Type B pancreatic cell (in vitro differentiated cells): ENCODE measurements at regions not wholly inside any gene's neighbourhood (a gene's known extent, or its start where the extent isn't known, plus 50 kb on each side); places are given as distances from the start of the nearest gene placed in this dataset.

Experiments
- DNase-seq: peaks from one replicate; pipeline ENCODE4 v3.0.0; 2021; ENCODE audit warnings: mixed read lengths; ENCODE audit not compliant: unreplicated experiment; ENCODE audit errors: extremely low spot score
- H3K27ac Mint-ChIP-seq: 2 replicates; pipeline ENCODE4 v1.8.0; 2021; ENCODE audit warnings: mild to moderate bottlenecking, mixed read lengths
- H3K27me3 Mint-ChIP-seq: 2 replicates; pipeline ENCODE4 v1.8.0; 2021; ENCODE audit warnings: mixed read lengths
- H3K36me3 Mint-ChIP-seq: 2 replicates; pipeline ENCODE4 v1.8.0; 2021; ENCODE audit warnings: mixed read lengths
- H3K4me1 Mint-ChIP-seq: one replicate; pipeline ENCODE4 v1.8.0; 2021; ENCODE audit warnings: mixed read lengths; ENCODE audit not compliant: unreplicated experiment
- H3K4me3 Mint-ChIP-seq: 2 replicates; pipeline ENCODE4 v1.8.0; 2021; ENCODE audit warnings: mild to moderate bottlenecking, mixed read lengths
- H3K9me3 Mint-ChIP-seq: 2 replicates; pipeline ENCODE4 v1.8.0; 2021; ENCODE audit warnings: mixed read lengths
- CTCF ChIP-seq: fragments of 200-600 bp; sonication (generic); conservative IDR thresholded peaks from 2 replicates; pipeline ENCODE4 v1.5.0; 2021; ENCODE audit warnings: antibody characterized with exemption, mild to moderate bottlenecking

- H3K27me3 Mint-ChIP-seq = peaks cover 8% of the 10 kb centered on the region
- no peak overlapping the region for H3K4me3 Mint-ChIP-seq
- H3K4me1 Mint-ChIP-seq = peaks cover 9% of the 10 kb centered on the region
- no peak for DNase-seq
- H3K9me3 Mint-ChIP-seq = no peaks in the 10 kb centered on the region
- H3K27ac Mint-ChIP-seq = no peak overlapping the region
- no peak for TF ChIP-seq CTCF
- peaks cover 8% of the 10 kb centered on the region for H3K36me3 Mint-ChIP-seq
Measured at GRCh38 chr5:124593952-124594351, 152.5 kb downstream of the ZNF608 start.

- H3K4me1 Mint-ChIP-seq = peaks cover 9% of the 10 kb centered on the region
- DNase-seq = no peak
- peaks cover 8% of the 10 kb centered on the region for H3K27me3 Mint-ChIP-seq
- no peak for TF ChIP-seq CTCF
- H3K4me3 Mint-ChIP-seq = no peak overlapping the region
- H3K9me3 Mint-ChIP-seq = no peaks in the 10 kb centered on the region
- peaks cover 8% of the 10 kb centered on the region for H3K36me3 Mint-ChIP-seq
- no peak overlapping the region for H3K27ac Mint-ChIP-seq
Measured at GRCh38 chr5:124592891-124593290, 153.5 kb downstream of the ZNF608 start.

GRCh38 chr5:124591583-124591982 lies 154.9 kb downstream of the ZNF608 start:
- Mint-ChIP-seq H3K4me3 (no peak overlapping the region), H3K27me3 (peaks cover 4% of the 10 kb centered on the region), H3K27ac (no peak overlapping the region), H3K36me3 (peaks cover 9% of the 10 kb centered on the region), H3K4me1 (peaks cover under 1% of the 10 kb centered on the region), H3K9me3 (no peaks in the 10 kb centered on the region)
- no peak for DNase-seq
- no peak for TF ChIP-seq CTCF

GRCh38 chr5:124590686-124591085 lies 155.8 kb downstream of the ZNF608 start:
- peaks cover 8% of the 10 kb centered on the region for H3K36me3 Mint-ChIP-seq
- H3K4me3 Mint-ChIP-seq = no peak overlapping the region
- peaks cover 3% of the 10 kb centered on the region for H3K27me3 Mint-ChIP-seq

GRCh38 chr5:124587280-124587679 lies 159.2 kb downstream of the ZNF608 start:
- DNase-seq = no peak
- H3K36me3 Mint-ChIP-seq = peaks cover 8% of the 10 kb centered on the region
- H3K27ac Mint-ChIP-seq = no peak overlapping the region
- no peaks in the 10 kb centered on the region for H3K27me3 Mint-ChIP-seq
- H3K9me3 Mint-ChIP-seq = peaks cover 4% of the 10 kb centered on the region
- no peak overlapping the region for H3K4me3 Mint-ChIP-seq
- TF ChIP-seq CTCF = no peak
- H3K4me1 Mint-ChIP-seq = peaks cover 18% of the 10 kb centered on the region

More at GRCh38 chr5:124590686-124591085, 155.8 kb downstream of the ZNF608 start:
- Mint-ChIP-seq H3K4me1 (no peaks in the 10 kb centered on the region), H3K27ac (no peak overlapping the region), H3K9me3 (no peaks in the 10 kb centered on the region)
- no peak for TF ChIP-seq CTCF
- no peak for DNase-seq
